SK-N-SH (cell line): ENCODE measurements at regions not wholly inside any gene's neighbourhood (a gene's known extent, or its start where the extent isn't known, plus 50 kb on each side); places are given as distances from the start of the nearest gene placed in this dataset.

Source experiments
- CTCF ChIA-PET: fragments of 300-600, 350-600 bp; formaldehyde crosslinking; extraction: SDS; loops from one replicate; lab custom pipeline; 2021; lab: Yijun Ruan, JAX
- POLR2A ChIA-PET: fragments of 350-600 bp; sonication (Branson Sonifier 250); formaldehyde crosslinking; extraction: SDS; loops from one replicate; lab custom pipeline; 2020; ENCODE audit warnings: antibody characterized with exemption, inconsistent platforms; lab: Yijun Ruan, JAX
- DNase-seq: peaks from one replicate; pipeline ENCODE4 v3.0.0; 2012
- H2AFZ ChIP-seq: fragments of 200-600 bp; sonication (generic); 2 replicates; pipeline ENCODE4 v1.8.1; 2016; ENCODE audit warnings: antibody characterized with exemption, mild to moderate bottlenecking, low read depth
- H3F3A ChIP-seq: fragments of 200-600 bp; sonication (generic); replicated peaks from 2 replicates; pipeline ENCODE3; 2016; ENCODE audit warnings: antibody characterized with exemption, mild to moderate bottlenecking; ENCODE audit not compliant: insufficient read depth
- H3K27ac ChIP-seq, 2 experiments: fragments of 200-500 bp in 1 of 2; fragments of 200-600 bp in 1 of 2; sonication (Bioruptor generic) in 1 of 2; sonication (generic), shearing (Covaris generic) in 1 of 2; 2 replicates each; pipeline versions ENCODE4 v1.5.1 to v1.6.1; 2014 to 2016; ENCODE audit warnings: low read depth in 2 of 2, inconsistent platforms in 1 of 2, low read length in 1 of 2, mild to moderate bottlenecking in 1 of 2, mixed read lengths in 1 of 2
- H3K27me3 ChIP-seq: fragments of 200-600 bp; sonication (generic), shearing (Covaris generic); 2 replicates; pipeline ENCODE4 v1.6.1; 2016; ENCODE audit warnings: mixed run types; ENCODE audit not compliant: insufficient read depth
- H3K36me3 ChIP-seq, 2 experiments: fragments of 200-500 bp in 1 of 2; fragments of 200-600 bp in 1 of 2; sonication (Bioruptor generic) in 1 of 2; sonication (generic) in 1 of 2; replicated peaks in 1 of 2; 2 replicates each; pipeline versions ENCODE3 to v1.5.1; 2014 to 2016; ENCODE audit warnings: low read length in 1 of 2, mild to moderate bottlenecking in 1 of 2; ENCODE audit not compliant: insufficient read depth in 2 of 2, control insufficient read depth in 1 of 2
- H3K4me1 ChIP-seq, 2 experiments: fragments of 200-500 bp in 1 of 2; fragments of 200-600 bp in 1 of 2; sonication (Bioruptor generic) in 1 of 2; sonication (generic), shearing (Covaris generic) in 1 of 2; 2 replicates each; pipeline versions ENCODE4 v1.5.1 to v1.6.1; 2014 to 2016; ENCODE audit warnings: low read depth in 1 of 2, low read length in 1 of 2, mixed run types in 1 of 2; ENCODE audit not compliant: insufficient read depth in 2 of 2, control insufficient read depth in 1 of 2
- H3K4me2 ChIP-seq: fragments of 200-600 bp; sonication (generic), shearing (Covaris generic); 2 replicates; pipeline ENCODE4 v1.6.1; 2017; ENCODE audit warnings: mixed run types
- H3K4me3 ChIP-seq, 2 experiments: fragments of 200-500 bp in 1 of 2; fragments of 200-600 bp in 1 of 2; sonication (Bioruptor generic) in 1 of 2; sonication (generic), shearing (Covaris generic) in 1 of 2; 2 replicates each; pipeline versions ENCODE4 v1.5.1 to v1.8.1; 2014 to 2016; ENCODE audit warnings: low read depth in 2 of 2, inconsistent platforms in 1 of 2, low read length in 1 of 2, mild to moderate bottlenecking in 1 of 2, mixed read lengths in 1 of 2, moderate library complexity in 1 of 2
- H3K79me2 ChIP-seq: fragments of 200-600 bp; sonication (generic); 2 replicates; pipeline ENCODE4 v1.8.1; 2017; ENCODE audit warnings: mild to moderate bottlenecking; ENCODE audit not compliant: insufficient read depth
- H3K9ac ChIP-seq: fragments of 200-600 bp; sonication (generic); 2 replicates; pipeline ENCODE4 v1.6.1; 2017; ENCODE audit warnings: mixed run types
- H3K9me2 ChIP-seq: fragments of 200-600 bp; sonication (generic); 2 replicates; pipeline ENCODE4 v1.6.1; 2017; ENCODE audit warnings: mixed run types
- H3K9me3 ChIP-seq: fragments of 200-600 bp; sonication (generic); 2 replicates; pipeline ENCODE4 v1.6.1; 2017; ENCODE audit warnings: mixed run types, mild to moderate bottlenecking, moderate library complexity
- H4K20me1 ChIP-seq: fragments of 200-600 bp; sonication (generic); 2 replicates; pipeline ENCODE4 v1.6.1; 2017; ENCODE audit warnings: mild to moderate bottlenecking, mixed run types; ENCODE audit not compliant: insufficient read depth
- EP300 ChIP-seq, 2 experiments: IDR thresholded peaks; 2 replicates each; pipeline versions ENCODE4 v1.4.0 to v1.6.1; 2012; ENCODE audit warnings: borderline replicate concordance in 1 of 2, low read depth in 1 of 2, low read length in 1 of 2
- FOSL2 ChIP-seq: IDR thresholded peaks from 2 replicates; pipeline ENCODE4 v1.4.0; 2012; ENCODE audit warnings: low read depth, mild to moderate bottlenecking, moderate library complexity, borderline replicate concordance
- GABPA ChIP-seq: IDR thresholded peaks from 2 replicates; pipeline ENCODE4 v1.4.0; 2012; ENCODE audit warnings: low read depth, mild to moderate bottlenecking
- JUND ChIP-seq: IDR thresholded peaks from 2 replicates; pipeline ENCODE4 v1.4.0; 2012
- NFIC ChIP-seq: IDR thresholded peaks from 2 replicates; pipeline ENCODE4 v1.4.0; 2012; ENCODE audit warnings: borderline replicate concordance
- NRF1 ChIP-seq: IDR thresholded peaks from 2 replicates; pipeline ENCODE4 v1.6.1; 2012; ENCODE audit warnings: low read depth, mild to moderate bottlenecking, low read length
- RXRA ChIP-seq: IDR thresholded peaks from 2 replicates; pipeline ENCODE4 v1.4.0; 2012; ENCODE audit warnings: low read depth, mild to moderate bottlenecking, borderline replicate concordance
- SIN3A ChIP-seq: IDR thresholded peaks from 2 replicates; pipeline ENCODE4 v1.6.1; 2012; ENCODE audit warnings: low read depth, mild to moderate bottlenecking, low read length, moderate library complexity, borderline replicate concordance
- TCF12 ChIP-seq: IDR thresholded peaks from 2 replicates; pipeline ENCODE4 v1.4.0; 2012
- TEAD4 ChIP-seq: IDR thresholded peaks from 2 replicates; pipeline ENCODE4 v1.4.0; 2012; ENCODE audit warnings: mild to moderate bottlenecking, borderline replicate concordance; ENCODE audit not compliant: insufficient read depth
- WGBS: methylation state at CpG from one replicate; pipeline ENCODE4 v1.1.6; 2017; ENCODE audit warnings: low lambda C conversion rate; 5-methylcytosine and 5-hydroxymethylcytosine counted together
- TF ChIP-seq, protein P1 (sequence below): IDR thresholded peaks from 2 replicates; pipeline ENCODE4 v1.6.1; 2012; ENCODE audit warnings: mild to moderate bottlenecking, low read depth, low read length, moderate library complexity
- TF ChIP-seq, protein P2 (sequence below): IDR thresholded peaks from 2 replicates; pipeline ENCODE4; 2012
- TF ChIP-seq, protein P3 (sequence below): fragments of 150-350 bp; IDR thresholded peaks from 2 replicates; pipeline ENCODE4 v1.6.1; 2017; ENCODE audit warnings: antibody characterized with exemption, low read length, low read depth, borderline replicate concordance
- TF ChIP-seq, protein P4 (sequence below): IDR thresholded peaks from 2 replicates; pipeline ENCODE4 v1.4.0; 2012; ENCODE audit warnings: low read depth

DNA sequence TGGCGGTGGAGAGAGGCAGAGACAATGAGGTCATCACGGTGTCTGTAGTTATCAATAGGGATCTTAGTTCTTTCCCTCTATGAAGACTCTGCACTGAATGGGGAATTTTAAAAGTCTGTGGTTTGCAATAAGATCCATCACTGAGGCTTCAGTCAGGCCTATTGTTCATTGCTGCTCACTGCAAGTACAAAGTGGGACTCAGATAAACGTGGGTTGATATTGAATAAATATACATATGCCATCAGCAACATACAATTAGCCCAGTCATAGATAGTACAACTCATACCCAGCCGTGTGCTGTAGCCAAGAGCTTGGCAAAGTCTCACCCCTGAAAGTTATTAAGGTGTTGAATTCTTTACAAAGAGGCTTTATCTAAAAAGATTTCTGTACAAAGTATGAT lies 88.4 kb downstream of the ENC1 start:
- TF ChIP-seq, protein P1, sequence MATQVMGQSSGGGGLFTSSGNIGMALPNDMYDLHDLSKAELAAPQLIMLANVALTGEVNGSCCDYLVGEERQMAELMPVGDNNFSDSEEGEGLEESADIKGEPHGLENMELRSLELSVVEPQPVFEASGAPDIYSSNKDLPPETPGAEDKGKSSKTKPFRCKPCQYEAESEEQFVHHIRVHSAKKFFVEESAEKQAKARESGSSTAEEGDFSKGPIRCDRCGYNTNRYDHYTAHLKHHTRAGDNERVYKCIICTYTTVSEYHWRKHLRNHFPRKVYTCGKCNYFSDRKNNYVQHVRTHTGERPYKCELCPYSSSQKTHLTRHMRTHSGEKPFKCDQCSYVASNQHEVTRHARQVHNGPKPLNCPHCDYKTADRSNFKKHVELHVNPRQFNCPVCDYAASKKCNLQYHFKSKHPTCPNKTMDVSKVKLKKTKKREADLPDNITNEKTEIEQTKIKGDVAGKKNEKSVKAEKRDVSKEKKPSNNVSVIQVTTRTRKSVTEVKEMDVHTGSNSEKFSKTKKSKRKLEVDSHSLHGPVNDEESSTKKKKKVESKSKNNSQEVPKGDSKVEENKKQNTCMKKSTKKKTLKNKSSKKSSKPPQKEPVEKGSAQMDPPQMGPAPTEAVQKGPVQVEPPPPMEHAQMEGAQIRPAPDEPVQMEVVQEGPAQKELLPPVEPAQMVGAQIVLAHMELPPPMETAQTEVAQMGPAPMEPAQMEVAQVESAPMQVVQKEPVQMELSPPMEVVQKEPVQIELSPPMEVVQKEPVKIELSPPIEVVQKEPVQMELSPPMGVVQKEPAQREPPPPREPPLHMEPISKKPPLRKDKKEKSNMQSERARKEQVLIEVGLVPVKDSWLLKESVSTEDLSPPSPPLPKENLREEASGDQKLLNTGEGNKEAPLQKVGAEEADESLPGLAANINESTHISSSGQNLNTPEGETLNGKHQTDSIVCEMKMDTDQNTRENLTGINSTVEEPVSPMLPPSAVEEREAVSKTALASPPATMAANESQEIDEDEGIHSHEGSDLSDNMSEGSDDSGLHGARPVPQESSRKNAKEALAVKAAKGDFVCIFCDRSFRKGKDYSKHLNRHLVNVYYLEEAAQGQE = no peak
- 0 out of 2 replicates have a peak, but pooled peaks have one; percentile 3 for TF ChIP-seq NFIC
- TF ChIP-seq, protein P2, sequence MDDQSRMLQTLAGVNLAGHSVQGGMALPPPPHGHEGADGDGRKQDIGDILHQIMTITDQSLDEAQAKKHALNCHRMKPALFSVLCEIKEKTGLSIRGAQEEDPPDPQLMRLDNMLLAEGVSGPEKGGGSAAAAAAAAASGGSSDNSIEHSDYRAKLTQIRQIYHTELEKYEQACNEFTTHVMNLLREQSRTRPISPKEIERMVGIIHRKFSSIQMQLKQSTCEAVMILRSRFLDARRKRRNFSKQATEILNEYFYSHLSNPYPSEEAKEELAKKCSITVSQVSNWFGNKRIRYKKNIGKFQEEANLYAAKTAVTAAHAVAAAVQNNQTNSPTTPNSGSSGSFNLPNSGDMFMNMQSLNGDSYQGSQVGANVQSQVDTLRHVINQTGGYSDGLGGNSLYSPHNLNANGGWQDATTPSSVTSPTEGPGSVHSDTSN = peak; percentile 24; the same call in 1 of the 2 replicates
- TF ChIP-seq, protein P3, sequence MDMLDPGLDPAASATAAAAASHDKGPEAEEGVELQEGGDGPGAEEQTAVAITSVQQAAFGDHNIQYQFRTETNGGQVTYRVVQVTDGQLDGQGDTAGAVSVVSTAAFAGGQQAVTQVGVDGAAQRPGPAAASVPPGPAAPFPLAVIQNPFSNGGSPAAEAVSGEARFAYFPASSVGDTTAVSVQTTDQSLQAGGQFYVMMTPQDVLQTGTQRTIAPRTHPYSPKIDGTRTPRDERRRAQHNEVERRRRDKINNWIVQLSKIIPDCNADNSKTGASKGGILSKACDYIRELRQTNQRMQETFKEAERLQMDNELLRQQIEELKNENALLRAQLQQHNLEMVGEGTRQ = no peak
- TF ChIP-seq EP300 (IDR thresholded peaks at IDR 0.05; ENCODE audit: borderline replicate concordance in 1 of 2, low read depth in 1 of 2, low read length in 1 of 2) = peak in 1 of 2 experiments; percentile 37; a peak in 1 of 4 replicates
- TF ChIP-seq NRF1 = no peak
- no peak for TF ChIP-seq GABPA
- TF ChIP-seq JUND = peak; percentile 12; the same call in 1 of the 2 replicates
- peak; percentile 15; the same call in 1 of the 2 replicates for TF ChIP-seq TCF12
- 0 out of 2 replicates have a peak, but pooled peaks have one; percentile 24 for TF ChIP-seq TEAD4
- peak; percentile 29; the same call in 1 of the 2 replicates for TF ChIP-seq FOSL2
- TF ChIP-seq, protein P4, sequence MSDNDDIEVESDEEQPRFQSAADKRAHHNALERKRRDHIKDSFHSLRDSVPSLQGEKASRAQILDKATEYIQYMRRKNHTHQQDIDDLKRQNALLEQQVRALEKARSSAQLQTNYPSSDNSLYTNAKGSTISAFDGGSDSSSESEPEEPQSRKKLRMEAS = no peak
- TF ChIP-seq SIN3A = no peak
- 0 out of 2 replicates have a peak, but pooled peaks have one; percentile 16 for TF ChIP-seq RXRA
- CTCF ChIA-PET = no interaction called here
- Histone ChIP-seq H3K4me2 (no peak overlapping the region), H3K9me2 (no peaks in the 10 kb centered on the region), H3K4me1 (peaks cover 12% of the 10 kb centered on the region in 2 experiments; a peak in 3 of 4 replicates), H3F3A (no peaks in the 10 kb centered on the region), H3K9me3 (no peaks in the 10 kb centered on the region), H3K79me2 (no peaks in the 10 kb centered on the region), H4K20me1 (no peaks in the 10 kb centered on the region), H3K9ac (no peak overlapping the region), H3K27ac (peak overlapping the region in 1 of 2 experiments; percentile 54; a peak in 2 of 4 replicates), H3K27me3 (no peaks in the 10 kb centered on the region), H2AFZ (no peak overlapping the region; the same call in 1 of the 2 replicates), H3K36me3 (no peaks in the 10 kb centered on the region), H3K4me3 (no peak overlapping the region)
- WGBS = 35% methylated on average over 4 of the region's 4 CpGs
- DNase-seq = no peak
- POLR2A ChIA-PET = no interaction called here
